ENCODE measurements at regions not wholly inside any gene's neighbourhood (a gene's known extent, or its start where the extent isn't known, plus 50 kb on each side); places are given as distances from the start of the nearest gene placed in this dataset.

- TF ChIP-seq, protein P1, sequence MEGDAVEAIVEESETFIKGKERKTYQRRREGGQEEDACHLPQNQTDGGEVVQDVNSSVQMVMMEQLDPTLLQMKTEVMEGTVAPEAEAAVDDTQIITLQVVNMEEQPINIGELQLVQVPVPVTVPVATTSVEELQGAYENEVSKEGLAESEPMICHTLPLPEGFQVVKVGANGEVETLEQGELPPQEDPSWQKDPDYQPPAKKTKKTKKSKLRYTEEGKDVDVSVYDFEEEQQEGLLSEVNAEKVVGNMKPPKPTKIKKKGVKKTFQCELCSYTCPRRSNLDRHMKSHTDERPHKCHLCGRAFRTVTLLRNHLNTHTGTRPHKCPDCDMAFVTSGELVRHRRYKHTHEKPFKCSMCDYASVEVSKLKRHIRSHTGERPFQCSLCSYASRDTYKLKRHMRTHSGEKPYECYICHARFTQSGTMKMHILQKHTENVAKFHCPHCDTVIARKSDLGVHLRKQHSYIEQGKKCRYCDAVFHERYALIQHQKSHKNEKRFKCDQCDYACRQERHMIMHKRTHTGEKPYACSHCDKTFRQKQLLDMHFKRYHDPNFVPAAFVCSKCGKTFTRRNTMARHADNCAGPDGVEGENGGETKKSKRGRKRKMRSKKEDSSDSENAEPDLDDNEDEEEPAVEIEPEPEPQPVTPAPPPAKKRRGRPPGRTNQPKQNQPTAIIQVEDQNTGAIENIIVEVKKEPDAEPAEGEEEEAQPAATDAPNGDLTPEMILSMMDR (IDR thresholded peaks at IDR 0.05): no peak
- no peak for TF ChIP-seq POLR2A (IDR thresholded peaks at IDR 0.05)
- WGBS, 2 donors: 82 to 89% methylated on average over 2 of the region's 2 CpGs
- no peak overlapping the region for H3K4me3 ChIP-seq
- H3K36me3 ChIP-seq (ENCODE audit: low read depth, missing control alignments): no peaks in the 10 kb centered on the region
- DNase-seq: no peak
- intact Hi-C loops (cut with DNase I; ENCODE audit: low total_unique reads): no loop called here
- H3K27ac ChIP-seq: no peak overlapping the region
- H3K27me3 ChIP-seq: no peaks in the 10 kb centered on the region
- no peaks in the 10 kb centered on the region for H3K9me3 ChIP-seq
- no peaks in the 10 kb centered on the region for H3K4me1 ChIP-seq
These were observed 121.7 kb downstream of the IRX5 start for GRCh38 chr16:55052348-55052734.

DNA sequence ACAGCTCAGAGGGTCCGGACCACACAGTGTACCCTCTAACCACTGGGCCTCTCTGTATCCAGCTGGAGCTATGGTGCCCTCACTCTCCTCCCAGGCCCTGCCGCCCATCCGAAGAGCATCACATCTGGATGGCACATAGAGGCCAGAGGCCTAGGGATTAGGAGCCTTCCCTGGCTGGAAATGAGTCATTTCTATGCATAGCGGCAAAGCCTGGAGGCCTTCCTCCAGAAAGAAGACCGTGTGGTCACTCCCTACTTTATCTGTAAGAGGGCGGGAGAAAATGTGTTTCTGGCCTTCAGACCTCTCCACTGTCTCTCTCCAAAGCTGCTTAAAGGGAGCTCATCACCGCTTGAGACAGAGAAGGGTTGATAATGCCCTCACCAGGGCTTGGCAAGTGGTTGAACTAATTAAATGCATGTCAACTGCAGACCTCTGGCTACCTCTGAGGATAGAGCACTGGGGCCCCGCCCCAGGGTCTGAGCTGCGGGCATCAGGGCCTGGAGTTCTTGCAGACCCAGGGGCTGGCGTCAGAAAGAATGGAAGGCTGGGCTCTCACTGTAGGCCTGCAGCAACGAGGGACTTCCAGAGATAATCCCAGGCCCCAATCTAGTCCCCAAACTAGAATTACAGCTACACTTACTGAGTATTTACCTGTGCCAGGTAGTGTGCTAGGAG, 122.2 kb downstream of the IRX5 start:
- intact Hi-C loops (cut with DNase I; ENCODE audit: low total_unique reads): no loop called here
- TF ChIP-seq, protein P1 (IDR thresholded peaks at IDR 0.05): no peak
- no peak for TF ChIP-seq POLR2A (IDR thresholded peaks at IDR 0.05)
- Histone ChIP-seq H3K4me1 (no peaks in the 10 kb centered on the region), H3K36me3 (ENCODE audit: low read depth, missing control alignments) (no peaks in the 10 kb centered on the region), H3K27me3 (no peaks in the 10 kb centered on the region), H3K4me3 (no peak overlapping the region), H3K9me3 (no peaks in the 10 kb centered on the region), H3K27ac (no peak overlapping the region)
- WGBS, 2 donors: 70 to 71% methylated on average over 9 to 11 of the region's 11 CpGs
- no peak for DNase-seq

- no peak for DNase-seq
- no peaks in the 10 kb centered on the region for H3K27me3 ChIP-seq
- 84 to 96% methylated on average over 3 of the region's 3 CpGs for WGBS, 2 donors
- no peaks in the 10 kb centered on the region for H3K4me1 ChIP-seq
- no peak overlapping the region for H3K4me3 ChIP-seq
- no peak overlapping the region for H3K27ac ChIP-seq
- no peaks in the 10 kb centered on the region for H3K36me3 ChIP-seq (ENCODE audit: low read depth, missing control alignments)
- TF ChIP-seq POLR2A (IDR thresholded peaks at IDR 0.05): no peak
- TF ChIP-seq, protein P1 (IDR thresholded peaks at IDR 0.05): no peak
- no peaks in the 10 kb centered on the region for H3K9me3 ChIP-seq
- intact Hi-C loops (cut with DNase I; ENCODE audit: low total_unique reads): no loop called here
These were observed 124.6 kb downstream of the IRX5 start for GRCh38 chr16:55055262-55055661.

DNA sequence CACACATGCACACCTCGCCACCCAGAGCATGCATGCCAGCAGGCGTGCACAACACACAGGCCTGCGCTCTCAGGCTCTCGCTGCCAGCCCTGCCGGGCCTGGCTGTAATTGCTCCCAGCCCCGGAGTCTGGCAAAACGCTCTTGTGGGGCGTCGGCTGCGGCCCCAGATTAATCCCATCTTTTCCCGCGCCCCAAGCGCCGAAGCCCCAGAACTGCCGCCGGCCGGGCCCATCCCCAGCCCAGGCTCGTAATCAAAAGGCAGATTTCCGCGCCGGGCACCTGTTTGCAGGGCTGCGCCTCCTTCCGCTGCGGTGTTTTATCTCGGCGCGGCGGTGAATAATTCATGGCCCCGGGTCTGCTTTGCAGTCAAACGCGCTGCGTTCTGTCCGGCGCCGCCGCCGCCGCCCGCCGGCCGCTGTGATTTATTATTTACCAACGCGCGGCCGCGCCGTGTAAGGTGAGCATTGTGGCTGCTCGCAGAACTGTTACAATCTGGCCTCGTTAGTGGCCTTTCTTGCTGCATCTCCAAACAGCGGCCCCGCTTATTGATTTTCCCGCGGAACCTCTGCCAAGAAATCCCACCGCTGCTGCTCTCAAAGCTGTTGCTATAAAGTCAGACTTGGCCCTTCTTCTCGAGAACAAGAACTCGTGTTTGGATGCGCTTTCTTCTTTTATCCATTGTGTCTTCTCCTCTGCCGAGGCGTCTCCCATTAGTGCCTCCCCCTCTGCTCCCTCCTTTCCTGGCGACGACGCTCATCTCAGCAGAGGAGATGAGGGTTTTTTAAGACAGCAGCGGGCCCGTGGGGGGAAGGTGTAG, 126.1 kb downstream of the IRX5 start:
- no peaks in the 10 kb centered on the region for H3K9me3 ChIP-seq
- DNase-seq: no peak
- intact Hi-C loops (cut with DNase I; ENCODE audit: low total_unique reads): no loop called here
- no peaks in the 10 kb centered on the region for H3K27me3 ChIP-seq
- no peaks in the 10 kb centered on the region for H3K36me3 ChIP-seq (ENCODE audit: low read depth, missing control alignments)
- H3K4me3 ChIP-seq: peak overlapping the region; percentile 26 to 46
- H3K27ac ChIP-seq: no peak overlapping the region
- no peak for TF ChIP-seq POLR2A (IDR thresholded peaks at IDR 0.05)
- TF ChIP-seq, protein P1 (IDR thresholded peaks at IDR 0.05): no peak
- H3K4me1 ChIP-seq: no peaks in the 10 kb centered on the region
- 2 to 3% methylated on average over 22 to 64 of the region's 64 CpGs for WGBS, 2 donors

Data from testis (tissue), 2 donors.